HFF-Myc (cell line): ENCODE measurements at regions not wholly inside any gene's neighbourhood (a gene's known extent, or its start where the extent isn't known, plus 50 kb on each side); places are given as distances from the start of the nearest gene placed in this dataset.
"Not testable (repeated sequence)": the region's sequence is repeated elsewhere in the genome, so short reads cannot be mapped to it uniquely, and the experiment has no call there.

Source experiments
- DNase-seq: peaks from one replicate; pipeline ENCODE4 v3.0.0-alpha.2; 2011; ENCODE audit warnings: low read depth; ENCODE audit errors: extremely low read depth
- H3K4me3 ChIP-seq: replicated peaks from 2 replicates; pipeline ENCODE4 v1.5.1; 2011; ENCODE audit warnings: low read depth, mild to moderate bottlenecking, control low read depth, low read length
- TF ChIP-seq, protein P1 (sequence below): IDR thresholded peaks from 2 replicates; pipeline ENCODE4 v1.5.1; 2012; ENCODE audit warnings: mild to moderate bottlenecking, low read depth, low read length, control low read depth; ENCODE audit errors: missing control alignments

GRCh38 chr6:144515761-144516160 lies 230.6 kb downstream of the UTRN start:
- H3K4me3 ChIP-seq = no peak overlapping the region
- TF ChIP-seq, protein P1, sequence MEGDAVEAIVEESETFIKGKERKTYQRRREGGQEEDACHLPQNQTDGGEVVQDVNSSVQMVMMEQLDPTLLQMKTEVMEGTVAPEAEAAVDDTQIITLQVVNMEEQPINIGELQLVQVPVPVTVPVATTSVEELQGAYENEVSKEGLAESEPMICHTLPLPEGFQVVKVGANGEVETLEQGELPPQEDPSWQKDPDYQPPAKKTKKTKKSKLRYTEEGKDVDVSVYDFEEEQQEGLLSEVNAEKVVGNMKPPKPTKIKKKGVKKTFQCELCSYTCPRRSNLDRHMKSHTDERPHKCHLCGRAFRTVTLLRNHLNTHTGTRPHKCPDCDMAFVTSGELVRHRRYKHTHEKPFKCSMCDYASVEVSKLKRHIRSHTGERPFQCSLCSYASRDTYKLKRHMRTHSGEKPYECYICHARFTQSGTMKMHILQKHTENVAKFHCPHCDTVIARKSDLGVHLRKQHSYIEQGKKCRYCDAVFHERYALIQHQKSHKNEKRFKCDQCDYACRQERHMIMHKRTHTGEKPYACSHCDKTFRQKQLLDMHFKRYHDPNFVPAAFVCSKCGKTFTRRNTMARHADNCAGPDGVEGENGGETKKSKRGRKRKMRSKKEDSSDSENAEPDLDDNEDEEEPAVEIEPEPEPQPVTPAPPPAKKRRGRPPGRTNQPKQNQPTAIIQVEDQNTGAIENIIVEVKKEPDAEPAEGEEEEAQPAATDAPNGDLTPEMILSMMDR = no peak
- no peak for DNase-seq

DNA sequence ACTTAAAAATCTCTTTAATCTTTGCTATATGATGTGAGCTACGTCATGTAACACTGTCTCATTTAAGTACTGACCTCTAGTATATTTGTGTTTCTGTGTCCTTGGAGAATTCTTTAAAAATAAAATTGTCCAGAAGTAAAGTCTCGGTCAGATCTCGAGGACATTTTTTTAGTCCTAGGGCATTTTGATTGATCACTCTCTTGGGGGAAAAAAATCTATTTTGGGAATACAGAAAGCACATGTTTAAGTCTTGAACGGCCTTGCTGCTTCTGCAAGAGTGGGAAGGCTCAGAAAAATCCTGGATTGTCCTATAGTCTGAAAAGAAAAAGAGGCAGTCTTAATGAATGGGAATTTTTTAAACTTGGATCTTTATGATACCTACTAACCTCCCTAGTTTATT lies 234.3 kb downstream of the UTRN start:
- no peak for DNase-seq
- no peak overlapping the region for H3K4me3 ChIP-seq
- TF ChIP-seq, protein P1 = no peak

DNA sequence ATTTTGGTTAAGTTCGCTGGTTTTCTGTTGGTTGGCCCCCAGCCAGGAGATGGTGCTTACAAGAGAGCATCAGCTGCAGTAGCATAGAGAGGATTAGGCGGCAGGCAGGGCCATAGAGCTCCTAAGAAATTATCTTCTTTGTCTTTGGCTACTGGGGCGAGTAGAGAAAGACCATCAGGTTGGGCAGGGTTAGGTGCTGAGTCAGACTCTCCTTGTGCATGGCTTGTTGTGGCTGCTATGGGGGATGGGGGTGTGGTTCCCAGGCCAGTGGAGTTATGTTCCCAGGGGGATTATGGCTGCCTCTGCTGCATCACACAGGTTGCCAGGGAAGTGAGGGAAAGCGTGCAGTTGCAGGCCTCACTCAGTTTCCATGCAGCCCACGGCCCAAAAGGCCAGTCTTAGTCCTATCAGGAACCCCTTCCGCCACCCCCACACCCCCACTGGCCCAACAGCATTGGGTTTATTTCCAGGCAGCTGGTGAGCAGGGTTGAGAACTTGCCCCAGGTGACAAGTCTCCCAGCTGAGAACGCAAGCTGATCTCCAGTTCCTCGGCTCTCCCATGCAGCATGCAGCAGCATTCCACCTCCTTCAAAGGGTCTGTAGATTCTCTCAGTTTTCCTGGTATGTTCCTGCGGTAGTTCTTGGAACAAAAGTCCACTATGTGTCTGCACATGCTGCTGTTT lies 243.7 kb downstream of the UTRN start:
- DNase-seq = no peak
- TF ChIP-seq, protein P1 = no peak
- no peak overlapping the region for H3K4me3 ChIP-seq

DNA sequence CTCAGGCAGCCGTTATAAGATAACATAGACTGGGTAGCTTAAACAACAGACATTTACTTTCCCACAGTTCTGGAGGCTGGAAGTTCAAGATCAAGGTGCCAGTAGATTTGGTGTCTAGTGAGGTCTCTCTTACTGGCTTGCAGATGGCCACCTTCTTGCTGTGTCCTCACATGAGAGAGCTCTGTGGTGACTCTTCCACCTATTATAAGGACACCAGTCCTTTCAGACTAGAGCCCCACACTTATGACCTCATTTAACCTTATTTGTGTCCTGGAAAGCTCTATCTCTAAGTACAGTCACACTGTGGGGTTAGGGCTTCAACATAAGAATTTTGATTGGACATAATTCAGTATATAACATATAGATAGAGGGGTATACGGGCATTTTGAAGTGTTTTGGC lies 245.0 kb downstream of the UTRN start:
- TF ChIP-seq, protein P1 = no peak
- no peak overlapping the region for H3K4me3 ChIP-seq
- DNase-seq = no peak

DNA sequence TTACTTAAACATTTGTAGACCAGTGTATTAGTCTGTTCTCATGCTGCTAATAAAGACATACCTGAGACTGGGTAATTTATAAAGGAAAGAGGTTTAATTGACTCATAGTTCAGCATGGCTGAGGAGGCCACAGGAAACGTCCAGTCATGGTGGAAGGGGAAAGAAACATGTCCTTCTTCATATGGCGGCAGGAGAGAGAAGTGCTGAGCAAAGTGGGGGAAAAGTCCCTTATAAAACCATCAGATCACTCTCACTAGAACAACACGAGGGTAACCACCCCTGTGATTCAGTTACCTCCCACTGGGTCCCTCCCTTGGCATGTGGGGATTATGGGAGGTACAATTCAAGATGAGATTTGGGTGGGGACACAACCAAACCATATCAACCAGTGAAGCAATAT lies 247.1 kb downstream of the UTRN start:
- not testable (repeated sequence) for H3K4me3 ChIP-seq, DNase-seq

GRCh38 chr6:144534180-144534579 lies 249.0 kb downstream of the UTRN start:
- no peak for DNase-seq
- H3K4me3 ChIP-seq = no peak overlapping the region
- TF ChIP-seq, protein P1 = no peak

DNA sequence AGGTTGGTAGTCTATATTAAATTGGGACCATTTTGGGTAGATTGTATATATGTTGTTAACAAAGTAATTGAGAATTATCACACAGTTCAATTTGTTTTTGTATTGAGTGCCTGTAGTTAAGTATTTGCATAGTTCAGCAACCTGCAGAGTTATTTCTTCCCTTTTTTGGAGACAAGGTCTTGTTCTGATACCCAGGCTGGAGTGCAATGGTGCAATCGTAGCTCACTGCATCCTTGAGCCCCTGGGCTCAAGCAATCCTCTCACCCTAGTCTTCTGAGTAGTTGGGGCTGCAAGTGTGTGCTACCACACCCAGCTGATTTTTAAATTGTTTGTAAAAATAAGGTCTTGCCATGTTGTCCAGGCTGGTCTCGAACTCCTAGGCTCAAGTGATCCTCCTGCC lies 250.5 kb downstream of the UTRN start:
- TF ChIP-seq, protein P1 = no peak
- no peak overlapping the region for H3K4me3 ChIP-seq
- no peak for DNase-seq
